ENCODE measurements at regions not wholly inside any gene's neighbourhood (a gene's known extent, or its start where the extent isn't known, plus 50 kb on each side); places are given as distances from the start of the nearest gene placed in this dataset.
"Not testable (repeated sequence)": the region's sequence is repeated elsewhere in the genome, so short reads cannot be mapped to it uniquely, and the experiment has no call there.

GRCh38 chrX:144197057-144197456 is 313.2 kb downstream of the UBE2NL start:
- H3K4me2 ChIP-seq (ENCODE audit: insufficient read depth, low read length); H3K9me3 ChIP-seq (replicated peaks; ENCODE audit: control insufficient read depth, insufficient read depth, low read depth, low read length); H3K79me2 ChIP-seq (ENCODE audit: control insufficient read depth, insufficient read depth, low read length); POLR2A ChIA-PET; BruUV-seq (replicated peaks); DNase-seq (ENCODE audit: extremely low read depth in 1 of 4, low spot score in 3 of 4); ATAC-seq; H3K9me1 ChIP-seq (ENCODE audit: control insufficient read depth, insufficient read depth, low read length); in situ Hi-C loops (cut with MboI); H3K4me1 ChIP-seq (replicated peaks in 1 of 2; ENCODE audit: control insufficient read depth in 2 of 2, insufficient read depth in 2 of 2, low read length in 2 of 2); FAIRE-seq; intact Hi-C loops (cut with micrococcal nuclease); H3K27ac ChIP-seq (ENCODE audit: extremely low read depth, low read depth, low read length); H3K36me3 ChIP-seq (ENCODE audit: control insufficient read depth, insufficient read depth, low read length); H4K20me1 ChIP-seq (replicated peaks; ENCODE audit: control insufficient read depth, insufficient read depth, low read length); CTCF ChIA-PET (ENCODE audit: low intra/inter-chr PET ratio); H3K9ac ChIP-seq (ENCODE audit: insufficient read depth in 1 of 2, low read depth in 2 of 2, low read length in 2 of 2); H3K27me3 ChIP-seq (ENCODE audit: control insufficient read depth in 2 of 2, insufficient read depth in 2 of 2, low read length in 2 of 2); H2AFZ ChIP-seq (ENCODE audit: low read depth, low read length); H3K4me3 ChIP-seq: not testable (repeated sequence)
- 0% methylated on average over 2 of the region's 3 CpGs for WGBS (ENCODE audit: insufficient coverage, low coverage, missing lambda C conversion rate)

GRCh38 chrX:144202726-144203125 is 318.9 kb downstream of the UBE2NL start:
- H3K4me2 ChIP-seq (ENCODE audit: insufficient read depth, low read length); in situ Hi-C loops (cut with MboI); H3K9me1 ChIP-seq (ENCODE audit: control insufficient read depth, insufficient read depth, low read length); H3K4me1 ChIP-seq (replicated peaks in 1 of 2; ENCODE audit: control insufficient read depth in 2 of 2, insufficient read depth in 2 of 2, low read length in 2 of 2); H3K9ac ChIP-seq (ENCODE audit: insufficient read depth in 1 of 2, low read depth in 2 of 2, low read length in 2 of 2); DNase-seq (ENCODE audit: extremely low read depth in 1 of 4, low spot score in 3 of 4); H4K20me1 ChIP-seq (replicated peaks; ENCODE audit: control insufficient read depth, insufficient read depth, low read length); H3K27ac ChIP-seq (ENCODE audit: extremely low read depth, low read depth, low read length); H2AFZ ChIP-seq (ENCODE audit: low read depth, low read length); H3K9me3 ChIP-seq (replicated peaks; ENCODE audit: control insufficient read depth, insufficient read depth, low read depth, low read length); POLR2A ChIA-PET; ATAC-seq; H3K27me3 ChIP-seq (ENCODE audit: control insufficient read depth in 2 of 2, insufficient read depth in 2 of 2, low read length in 2 of 2); intact Hi-C loops (cut with micrococcal nuclease); H3K36me3 ChIP-seq (ENCODE audit: control insufficient read depth, insufficient read depth, low read length); BruUV-seq (replicated peaks); H3K79me2 ChIP-seq (ENCODE audit: control insufficient read depth, insufficient read depth, low read length); H3K4me3 ChIP-seq; CTCF ChIA-PET (ENCODE audit: low intra/inter-chr PET ratio): not testable (repeated sequence)
- no CpG with 5 or more reads among the region's 2 CpGs for WGBS (ENCODE audit: insufficient coverage, low coverage, missing lambda C conversion rate)
- FAIRE-seq = peak; percentile 26

- H3K79me2 ChIP-seq (ENCODE audit: control insufficient read depth, insufficient read depth, low read length); H3K4me3 ChIP-seq; H4K20me1 ChIP-seq (replicated peaks; ENCODE audit: control insufficient read depth, insufficient read depth, low read length); H3K9me1 ChIP-seq (ENCODE audit: control insufficient read depth, insufficient read depth, low read length); H3K9me3 ChIP-seq (replicated peaks; ENCODE audit: control insufficient read depth, insufficient read depth, low read depth, low read length); H3K4me1 ChIP-seq (replicated peaks in 1 of 2; ENCODE audit: control insufficient read depth in 2 of 2, insufficient read depth in 2 of 2, low read length in 2 of 2); H3K4me2 ChIP-seq (ENCODE audit: insufficient read depth, low read length); POLR2A ChIA-PET; H3K36me3 ChIP-seq (ENCODE audit: control insufficient read depth, insufficient read depth, low read length); intact Hi-C loops (cut with micrococcal nuclease); CTCF ChIA-PET (ENCODE audit: low intra/inter-chr PET ratio); H2AFZ ChIP-seq (ENCODE audit: low read depth, low read length); DNase-seq (ENCODE audit: extremely low read depth in 1 of 4, low spot score in 3 of 4); H3K9ac ChIP-seq (ENCODE audit: insufficient read depth in 1 of 2, low read depth in 2 of 2, low read length in 2 of 2); BruUV-seq (replicated peaks); H3K27ac ChIP-seq (ENCODE audit: extremely low read depth, low read depth, low read length); in situ Hi-C loops (cut with MboI); H3K27me3 ChIP-seq (ENCODE audit: control insufficient read depth in 2 of 2, insufficient read depth in 2 of 2, low read length in 2 of 2); ATAC-seq; FAIRE-seq: not testable (repeated sequence)
- WGBS (ENCODE audit: insufficient coverage, low coverage, missing lambda C conversion rate) = no CpG with 5 or more reads among the region's 6 CpGs
These were observed 324.6 kb downstream of the UBE2NL start for GRCh38 chrX:144208360-144209024.
